Activated naive CD8-positive, alpha-beta T cell treated with anti-CD3 and anti-CD28 coated beads for 36 hours (primary cell): ENCODE measurements at regions not wholly inside any gene's neighbourhood (a gene's known extent, or its start where the extent isn't known, plus 50 kb on each side); places are given as distances from the start of the nearest gene placed in this dataset.
"Not testable (repeated sequence)": the region's sequence is repeated elsewhere in the genome, so short reads cannot be mapped to it uniquely, and the experiment has no call there.

Experiments
- DNase-seq: peaks from one replicate; pipeline ENCODE4 v3.0.0; 2021
- H3K27ac Mint-ChIP-seq: one replicate; pipeline ENCODE4 v1.8.0; 2022; ENCODE audit warnings: mild to moderate bottlenecking, moderate library complexity, mixed read lengths
- H3K27me3 Mint-ChIP-seq: one replicate; pipeline ENCODE4 v1.8.0; 2022; ENCODE audit warnings: mild to moderate bottlenecking, mixed read lengths
- H3K36me3 Mint-ChIP-seq: one replicate; pipeline ENCODE4 v1.8.0; 2021; ENCODE audit warnings: mild to moderate bottlenecking, mixed read lengths
- H3K4me1 Mint-ChIP-seq: one replicate; pipeline ENCODE4 v1.8.0; 2021; ENCODE audit warnings: mixed read lengths
- H3K4me3 Mint-ChIP-seq: one replicate; pipeline ENCODE4 v1.8.0; 2022; ENCODE audit warnings: mild to moderate bottlenecking, moderate library complexity, mixed read lengths
- H3K9me3 Mint-ChIP-seq: one replicate; pipeline ENCODE4 v1.8.0; 2022; ENCODE audit warnings: mixed read lengths

DNA sequence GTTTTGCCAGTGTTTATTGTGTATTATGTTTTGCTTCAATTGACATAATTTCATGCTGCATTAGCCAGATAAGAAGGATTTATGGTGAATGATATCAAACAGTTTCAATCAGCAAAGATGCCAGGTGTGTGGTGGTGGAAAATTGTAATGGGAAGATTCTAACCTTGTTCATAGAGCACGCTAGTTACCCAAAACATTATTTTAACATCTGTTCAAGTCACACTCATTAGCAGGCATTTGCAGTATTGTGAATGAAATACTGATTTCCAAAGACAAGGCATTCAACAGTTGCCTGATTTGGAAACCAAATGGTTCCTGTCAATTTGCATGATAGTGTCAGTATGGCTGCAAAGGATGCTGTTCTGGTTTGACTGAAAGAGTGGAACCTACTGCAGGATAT lies 129.7 kb downstream of the EPC1 start:
- no peak for DNase-seq
- peaks cover 13% of the 10 kb centered on the region for H3K9me3 Mint-ChIP-seq
- H3K4me3 Mint-ChIP-seq: no peak overlapping the region
- peaks cover 11% of the 10 kb centered on the region for H3K36me3 Mint-ChIP-seq
- no peak overlapping the region for H3K27ac Mint-ChIP-seq
- H3K4me1 Mint-ChIP-seq: no peaks in the 10 kb centered on the region
- H3K27me3 Mint-ChIP-seq: peaks cover 11% of the 10 kb centered on the region

DNA sequence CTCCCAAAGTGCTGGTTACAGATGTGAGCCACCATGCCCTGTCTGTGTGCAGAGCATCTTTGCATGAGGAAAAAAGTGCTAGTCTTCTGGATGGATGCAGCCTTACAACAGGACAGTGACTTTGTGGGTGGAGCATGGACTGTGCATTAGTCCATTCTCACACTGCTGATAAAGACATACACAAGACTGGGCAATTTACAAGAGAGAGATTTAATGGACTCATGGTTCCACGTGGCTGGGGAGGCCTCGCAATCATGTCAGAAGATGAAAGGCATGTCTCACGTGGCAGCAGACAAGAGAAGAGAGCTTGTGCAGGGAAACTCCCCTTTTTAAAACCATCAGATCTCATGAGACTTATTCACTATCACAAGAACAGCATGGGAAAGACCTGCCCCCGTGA lies 133.1 kb downstream of the EPC1 start:
- not testable (repeated sequence) for H3K4me3 Mint-ChIP-seq, H3K9me3 Mint-ChIP-seq, DNase-seq, H3K36me3 Mint-ChIP-seq, H3K27ac Mint-ChIP-seq, H3K4me1 Mint-ChIP-seq
- peaks cover 11% of the 10 kb centered on the region for H3K27me3 Mint-ChIP-seq

DNA sequence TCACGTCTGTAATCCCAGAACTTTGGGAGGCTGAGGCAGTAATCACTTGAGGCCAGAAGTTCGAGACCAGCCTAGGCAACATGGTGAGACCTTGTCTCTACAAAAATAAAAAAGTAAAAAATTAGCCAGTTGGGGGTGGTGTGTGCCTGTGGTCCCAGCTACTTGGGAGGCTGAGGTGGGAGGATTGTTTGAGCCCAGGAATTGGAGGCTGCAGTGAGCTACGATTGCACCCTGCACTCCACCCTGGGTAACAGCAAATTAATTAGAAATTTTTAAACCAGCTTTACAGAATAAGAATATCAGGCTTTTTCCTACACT lies 136.0 kb downstream of the EPC1 start:
- H3K27ac Mint-ChIP-seq: no peak overlapping the region
- H3K4me1 Mint-ChIP-seq: peaks cover 3% of the 10 kb centered on the region
- H3K9me3 Mint-ChIP-seq: no peaks in the 10 kb centered on the region
- no peaks in the 10 kb centered on the region for H3K36me3 Mint-ChIP-seq
- H3K27me3 Mint-ChIP-seq: peaks cover 8% of the 10 kb centered on the region
- DNase-seq: no peak
- H3K4me3 Mint-ChIP-seq: no peak overlapping the region

DNA sequence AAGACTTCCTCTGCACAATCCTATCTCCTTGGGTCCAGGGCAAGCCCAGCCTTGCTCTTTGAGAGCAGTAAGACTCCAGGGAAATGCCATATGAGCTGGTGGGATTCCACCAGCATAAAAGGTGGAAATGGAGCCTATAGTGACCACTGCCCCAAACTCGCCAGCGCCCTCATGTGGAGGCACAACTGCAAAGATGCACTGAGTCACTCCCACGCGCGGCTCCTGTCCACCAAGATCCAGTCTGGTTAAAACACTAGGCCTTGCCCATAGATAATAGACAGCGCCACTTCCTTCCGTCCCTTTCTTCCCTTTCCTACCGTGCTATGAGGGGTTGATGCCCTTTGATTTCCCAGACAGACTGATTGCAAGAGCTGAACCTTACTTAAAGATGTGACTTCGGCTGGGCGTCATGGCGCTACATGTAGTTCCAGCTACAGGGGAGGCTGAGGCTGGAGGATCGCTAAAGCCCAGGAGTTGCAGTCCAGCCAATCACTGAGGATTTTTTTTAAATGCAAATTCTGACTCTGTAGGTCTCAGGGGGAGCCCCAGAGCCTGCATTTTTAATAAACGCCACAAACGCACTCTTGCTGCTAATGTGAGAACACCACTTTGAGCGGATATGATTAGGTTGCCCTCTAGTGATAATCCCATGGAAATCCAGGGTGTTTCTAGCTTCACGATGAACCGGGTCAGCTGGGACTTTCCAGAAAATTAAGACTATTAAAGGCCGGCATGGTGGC lies 136.5 kb downstream of the EPC1 start:
- H3K27me3 Mint-ChIP-seq: peaks cover 8% of the 10 kb centered on the region
- no peaks in the 10 kb centered on the region for H3K9me3 Mint-ChIP-seq
- DNase-seq: peak; percentile 9
- no peak overlapping the region for H3K4me3 Mint-ChIP-seq
- H3K4me1 Mint-ChIP-seq: peaks cover 3% of the 10 kb centered on the region
- no peaks in the 10 kb centered on the region for H3K36me3 Mint-ChIP-seq
- H3K27ac Mint-ChIP-seq: no peak overlapping the region

DNA sequence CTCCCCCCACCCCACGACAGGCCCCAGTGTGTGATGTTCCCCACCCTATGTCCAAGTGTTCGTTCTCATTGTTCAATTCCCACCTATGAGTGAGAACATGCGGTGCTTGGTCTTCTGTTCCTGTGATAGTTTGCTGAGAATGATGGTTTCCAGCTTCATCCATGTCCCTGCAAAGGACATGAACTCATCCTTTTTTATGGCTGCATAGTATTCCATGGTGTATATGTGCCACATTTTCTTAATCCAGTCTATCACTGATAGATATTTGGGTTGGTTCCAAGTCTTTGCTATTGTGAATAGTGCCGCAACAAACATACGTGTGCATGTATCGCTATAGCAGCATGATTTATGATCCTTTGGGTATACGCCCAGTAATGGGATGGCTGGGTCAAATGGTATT lies 139.0 kb downstream of the EPC1 start:
- H3K4me3 Mint-ChIP-seq, H3K36me3 Mint-ChIP-seq, H3K27ac Mint-ChIP-seq, H3K9me3 Mint-ChIP-seq, H3K27me3 Mint-ChIP-seq, H3K4me1 Mint-ChIP-seq, DNase-seq: not testable (repeated sequence)

DNA sequence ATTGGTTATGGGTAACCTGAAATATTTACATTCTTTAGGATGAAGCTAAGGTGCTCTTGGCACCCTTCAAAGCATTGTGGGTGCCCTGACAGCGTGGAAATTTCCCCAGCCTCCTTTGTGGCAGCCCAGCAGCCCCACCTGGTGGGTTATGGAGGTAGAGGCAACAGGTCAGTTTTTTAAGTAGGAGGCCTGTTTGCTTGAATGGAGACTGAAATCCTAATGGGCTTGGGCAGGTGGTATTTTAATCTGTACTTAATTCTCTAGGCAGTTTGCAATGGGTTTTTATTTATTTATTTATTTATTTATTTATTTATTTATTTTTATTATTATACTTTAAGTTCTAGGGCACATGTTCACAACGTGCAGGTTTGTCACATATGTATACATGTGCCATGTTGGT lies 139.4 kb downstream of the EPC1 start:
- Mint-ChIP-seq H3K9me3 (no peaks in the 10 kb centered on the region), H3K4me3 (no peak overlapping the region), H3K4me1 (peaks cover 3% of the 10 kb centered on the region), H3K36me3 (no peaks in the 10 kb centered on the region), H3K27me3 (peaks cover 1% of the 10 kb centered on the region), H3K27ac (no peak overlapping the region)
- DNase-seq: peak; percentile 52

DNA sequence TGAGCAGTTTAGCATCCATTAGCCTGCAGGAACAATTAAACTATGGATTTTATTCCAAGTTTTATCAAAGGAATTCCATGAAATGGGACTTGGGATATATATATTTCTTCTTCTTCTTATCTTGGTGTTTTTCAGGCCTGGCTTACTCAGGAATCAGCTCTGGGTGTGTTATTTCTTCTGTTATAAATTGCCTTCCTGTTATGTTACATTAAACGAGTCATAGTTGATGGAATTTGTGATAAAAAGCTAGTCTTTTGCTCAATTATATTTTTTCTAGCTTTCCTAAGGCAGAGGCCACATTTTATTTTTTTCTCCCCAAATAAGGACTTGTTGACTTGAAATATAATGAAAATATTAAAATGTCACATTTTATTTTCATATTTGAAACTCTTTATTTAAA lies 141.3 kb downstream of the EPC1 start:
- no peaks in the 10 kb centered on the region for H3K36me3 Mint-ChIP-seq
- H3K27me3 Mint-ChIP-seq: no peaks in the 10 kb centered on the region
- no peaks in the 10 kb centered on the region for H3K9me3 Mint-ChIP-seq
- no peak overlapping the region for H3K27ac Mint-ChIP-seq
- H3K4me1 Mint-ChIP-seq: peaks cover 3% of the 10 kb centered on the region
- no peak overlapping the region for H3K4me3 Mint-ChIP-seq
- DNase-seq: no peak

DNA sequence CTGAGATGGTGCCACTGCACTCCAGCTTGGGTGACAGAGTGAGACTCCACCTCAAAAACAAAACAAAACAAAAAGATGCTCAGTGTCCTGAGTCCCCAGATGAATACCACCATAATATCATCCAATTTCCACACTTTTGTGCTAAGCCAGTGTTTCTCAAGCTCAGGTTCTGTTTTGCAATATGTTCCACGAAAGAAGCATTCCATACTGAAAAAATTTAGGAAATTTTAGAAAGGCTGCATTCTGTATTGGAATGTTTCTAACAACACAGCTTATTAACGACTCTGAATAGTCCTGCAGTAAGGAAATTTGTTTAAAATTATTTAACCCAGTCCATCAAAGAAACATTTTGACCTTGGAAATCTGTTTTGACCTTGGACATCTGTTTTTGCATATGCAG lies 142.4 kb downstream of the EPC1 start:
- Mint-ChIP-seq H3K36me3 (no peaks in the 10 kb centered on the region), H3K4me3 (no peak overlapping the region), H3K27me3 (peaks cover 4% of the 10 kb centered on the region), H3K9me3 (no peaks in the 10 kb centered on the region), H3K4me1 (peaks cover 3% of the 10 kb centered on the region), H3K27ac (no peak overlapping the region)
- DNase-seq: no peak

DNA sequence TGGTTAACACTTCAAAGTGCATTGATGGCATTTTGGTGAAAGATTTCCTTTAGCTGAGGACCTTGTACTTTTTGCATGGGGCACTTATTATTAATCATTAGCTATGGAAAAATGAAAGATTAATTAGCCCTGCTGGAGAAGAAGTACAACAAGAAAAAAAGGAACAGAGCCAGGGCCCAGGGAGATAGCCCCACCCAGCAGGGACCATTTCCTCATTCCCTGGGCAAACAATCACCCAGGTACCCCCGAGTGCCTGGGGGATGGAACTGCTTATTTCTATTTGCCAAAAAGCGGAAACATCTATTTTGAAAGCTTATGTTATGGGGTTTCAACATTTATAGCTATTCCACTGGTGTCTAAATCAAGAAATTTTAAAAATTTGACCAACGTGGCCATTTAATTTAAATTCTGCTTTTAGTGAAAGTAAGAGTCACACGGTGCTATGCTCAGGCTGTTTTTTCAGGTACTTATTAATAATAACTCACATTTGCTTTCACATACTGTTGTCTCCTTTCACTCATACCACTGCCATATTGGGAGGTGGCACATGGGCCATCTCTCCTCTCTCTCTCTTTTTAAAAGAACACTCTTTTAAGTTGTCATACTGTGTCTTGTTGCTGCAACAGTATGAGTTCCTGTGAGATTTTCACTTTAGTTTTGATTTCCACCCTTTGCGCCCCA lies 143.6 kb upstream of the KIF5B start:
- Mint-ChIP-seq H3K27me3 (peaks cover 4% of the 10 kb centered on the region), H3K4me3 (no peak overlapping the region), H3K36me3 (no peaks in the 10 kb centered on the region), H3K27ac (no peak overlapping the region), H3K9me3 (no peaks in the 10 kb centered on the region), H3K4me1 (peaks cover 3% of the 10 kb centered on the region)
- DNase-seq: no peak

DNA sequence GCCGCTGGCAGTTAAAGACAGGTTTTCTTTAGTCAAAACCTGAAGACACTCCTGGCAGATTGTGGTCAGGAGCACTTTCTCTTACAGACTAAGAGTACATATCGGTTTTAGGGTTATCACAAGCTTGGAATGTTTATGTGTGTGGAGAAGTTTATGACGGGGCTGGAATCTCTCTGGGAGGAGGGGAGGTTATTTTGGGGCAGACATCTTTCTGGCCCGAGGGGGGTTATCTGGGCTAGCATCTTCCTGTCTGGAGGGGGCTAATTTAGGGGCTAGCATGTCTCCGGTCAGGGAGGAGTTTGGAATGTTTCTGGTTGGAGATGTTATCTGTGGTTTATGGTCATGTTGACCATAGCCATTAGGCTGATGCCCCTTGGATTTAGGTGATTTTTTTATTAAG lies 141.2 kb upstream of the KIF5B start:
- H3K27ac Mint-ChIP-seq: no peak overlapping the region
- no peaks in the 10 kb centered on the region for H3K36me3 Mint-ChIP-seq
- H3K27me3 Mint-ChIP-seq: peaks cover 4% of the 10 kb centered on the region
- H3K4me1 Mint-ChIP-seq: peaks cover 3% of the 10 kb centered on the region
- no peaks in the 10 kb centered on the region for H3K9me3 Mint-ChIP-seq
- no peak overlapping the region for H3K4me3 Mint-ChIP-seq
- DNase-seq: no peak

DNA sequence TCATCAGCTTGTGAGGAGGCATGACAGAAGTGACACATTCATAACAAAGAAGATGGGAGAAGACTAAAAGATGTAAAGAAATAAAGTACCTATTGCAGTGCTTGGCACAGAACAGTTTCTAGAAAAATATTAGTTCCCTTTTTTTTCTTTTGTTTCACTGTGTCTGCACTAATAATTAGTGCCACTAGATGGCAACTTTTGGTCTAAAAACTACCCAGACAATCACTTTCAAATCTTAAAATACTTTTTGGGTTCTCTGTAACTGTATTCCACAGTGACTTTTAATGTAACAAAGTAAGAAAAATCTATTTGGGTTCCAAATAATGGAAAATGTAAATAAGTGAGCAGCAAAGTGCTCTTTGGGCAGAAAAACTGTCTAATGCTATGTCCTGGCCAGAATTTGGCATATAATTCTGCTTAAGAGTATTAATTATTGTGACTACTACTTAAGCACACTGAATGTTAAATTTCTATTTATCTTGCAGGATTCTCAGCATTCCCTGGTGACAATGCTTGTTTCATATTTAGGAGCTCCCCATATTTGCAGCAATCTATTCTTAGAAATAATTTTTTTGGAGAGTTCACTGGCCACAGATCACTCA lies 134.8 kb upstream of the KIF5B start:
- Mint-ChIP-seq H3K4me3 (no peak overlapping the region), H3K27ac (no peak overlapping the region)
- DNase-seq: no peak

DNA sequence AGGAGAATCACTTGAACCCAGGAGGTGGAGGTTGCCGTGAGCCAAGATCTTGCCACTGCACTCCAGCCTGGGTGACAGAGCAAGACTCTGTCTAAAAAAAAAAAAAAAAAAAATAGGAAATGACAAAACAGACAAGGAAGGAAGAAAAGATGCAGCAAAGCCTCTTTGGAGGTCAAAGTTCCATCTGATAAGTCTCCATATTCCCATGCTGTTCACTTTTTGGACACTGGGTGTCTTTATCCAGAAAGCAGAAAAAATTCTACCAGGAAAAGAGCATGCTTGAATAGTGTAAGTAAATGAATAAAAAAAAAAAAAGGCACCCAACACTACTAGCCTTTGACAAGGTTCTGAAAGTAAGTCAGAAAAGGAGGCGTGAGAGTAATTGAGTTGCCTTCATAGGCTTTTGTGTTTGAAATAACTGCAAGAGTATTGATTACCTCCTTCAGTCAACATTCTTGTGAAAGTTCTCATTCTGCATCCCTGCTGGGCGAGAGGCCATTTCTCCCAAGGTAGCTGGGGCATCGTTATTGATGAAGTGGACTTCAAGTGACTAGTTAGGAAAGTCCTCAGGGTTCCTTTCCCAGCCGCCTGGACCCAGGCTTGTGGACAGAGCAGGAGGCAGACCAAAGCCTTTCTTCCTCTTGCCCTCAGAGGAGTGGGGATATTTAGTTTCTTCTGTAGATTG lies 133.3 kb upstream of the KIF5B start:
- H3K27ac Mint-ChIP-seq: no peak overlapping the region
- DNase-seq: no peak
- no peak overlapping the region for H3K4me3 Mint-ChIP-seq
- no peaks in the 10 kb centered on the region for H3K27me3 Mint-ChIP-seq
- H3K4me1 Mint-ChIP-seq: peaks cover 3% of the 10 kb centered on the region
- H3K36me3 Mint-ChIP-seq: no peaks in the 10 kb centered on the region
- no peaks in the 10 kb centered on the region for H3K9me3 Mint-ChIP-seq

More for the DNA sequence above, 134.8 kb upstream of the KIF5B start:
- Mint-ChIP-seq H3K4me1 (peaks cover 3% of the 10 kb centered on the region), H3K27me3 (no peaks in the 10 kb centered on the region), H3K9me3 (no peaks in the 10 kb centered on the region), H3K36me3 (no peaks in the 10 kb centered on the region)

DNA sequence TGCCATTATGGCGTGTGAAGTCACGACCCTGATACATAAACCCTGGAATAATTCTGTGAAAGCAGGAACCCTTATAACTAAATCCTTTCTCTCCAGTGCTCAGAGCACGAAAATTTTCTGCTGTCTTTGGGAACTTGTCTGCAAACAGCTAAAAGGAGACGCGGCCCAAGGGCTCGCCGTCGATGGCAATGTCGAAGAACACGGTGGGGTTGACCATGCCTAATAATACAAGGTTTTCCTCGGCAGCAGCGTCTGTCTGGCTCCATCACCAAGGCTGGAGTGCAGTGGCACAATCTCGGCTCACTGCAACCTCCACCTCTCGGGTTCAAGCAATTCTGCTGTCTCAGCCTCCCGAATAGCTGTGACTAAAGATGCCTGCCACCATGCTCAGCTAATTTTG lies 132.4 kb upstream of the KIF5B start:
- not testable (repeated sequence) for H3K36me3 Mint-ChIP-seq, H3K4me3 Mint-ChIP-seq, H3K27ac Mint-ChIP-seq, DNase-seq, H3K9me3 Mint-ChIP-seq, H3K27me3 Mint-ChIP-seq, H3K4me1 Mint-ChIP-seq

DNA sequence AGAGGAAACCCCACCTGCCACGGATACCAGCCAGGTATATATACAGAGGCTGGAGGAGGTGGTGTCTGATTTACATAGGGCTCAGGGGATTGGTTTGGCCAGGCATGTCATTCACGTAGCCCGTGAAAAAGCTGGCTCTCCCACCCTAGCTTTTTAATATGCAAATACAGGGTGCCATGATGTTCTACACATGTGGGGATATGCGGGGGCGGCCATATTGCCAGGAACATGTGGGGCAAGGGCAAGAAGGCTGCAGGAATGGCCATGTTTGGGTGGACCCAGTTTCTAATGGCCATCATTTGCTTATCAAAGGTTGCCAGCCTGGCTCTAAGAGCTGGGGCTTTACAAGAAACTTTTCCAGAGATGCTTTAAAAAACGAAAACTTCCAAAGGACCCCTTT lies 131.5 kb upstream of the KIF5B start:
- Mint-ChIP-seq H3K36me3 (no peaks in the 10 kb centered on the region), H3K27ac (no peak overlapping the region), H3K9me3 (no peaks in the 10 kb centered on the region), H3K4me1 (peaks cover 3% of the 10 kb centered on the region), H3K27me3 (no peaks in the 10 kb centered on the region), H3K4me3 (no peak overlapping the region)
- DNase-seq: no peak

DNA sequence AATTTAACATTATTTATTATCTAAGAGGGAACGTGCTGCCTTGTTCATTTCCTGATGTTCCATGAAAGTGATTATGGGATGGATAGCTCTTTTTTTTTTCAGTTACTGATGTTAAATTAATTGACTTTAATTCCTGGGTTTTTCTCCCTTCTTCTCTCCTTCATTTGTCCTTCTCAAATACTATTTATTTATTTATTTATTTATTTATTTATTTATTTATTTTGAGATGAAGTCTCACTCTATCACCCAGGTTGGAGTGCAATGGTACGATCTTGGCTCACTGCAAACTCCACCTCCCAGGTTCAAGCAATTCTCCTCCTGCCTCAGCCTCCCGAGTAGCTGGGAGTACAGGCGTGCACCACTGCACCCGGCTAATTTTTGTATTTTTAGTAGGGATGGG lies 127.4 kb upstream of the KIF5B start:
- not testable (repeated sequence) for H3K4me3 Mint-ChIP-seq, H3K36me3 Mint-ChIP-seq, H3K27me3 Mint-ChIP-seq, H3K27ac Mint-ChIP-seq, H3K9me3 Mint-ChIP-seq, DNase-seq, H3K4me1 Mint-ChIP-seq
